ENCODE measurements at regions not wholly inside any gene's neighbourhood (a gene's known extent, or its start where the extent isn't known, plus 50 kb on each side); places are given as distances from the start of the nearest gene placed in this dataset.

DNA sequence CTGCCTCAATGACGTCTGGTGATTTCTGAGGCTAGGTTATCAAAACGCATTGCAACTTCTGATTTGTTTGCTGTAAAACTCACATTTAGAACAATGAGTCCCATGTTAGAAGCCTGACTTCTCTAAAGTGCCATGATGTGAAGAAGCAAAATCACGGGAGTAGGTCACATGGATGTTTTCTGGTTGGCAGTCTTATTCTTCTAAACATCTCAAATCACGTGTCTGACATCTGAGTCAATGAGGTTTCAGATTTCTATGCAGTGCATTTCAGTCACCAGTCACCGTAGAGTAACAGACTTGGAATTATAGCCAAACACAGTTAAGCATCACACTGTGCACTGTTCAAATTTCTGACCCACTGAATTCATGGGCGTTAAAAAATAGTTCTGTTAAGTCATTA, 482.1 kb downstream of the TMA16 start:
- Histone ChIP-seq H3K9ac (ENCODE audit: low read length) (no peak overlapping the region), H2AFZ (ENCODE audit: low read depth, low read length) (no peak overlapping the region), H3F3A (ENCODE audit: insufficient read depth, low read length, poor library complexity, severe bottlenecking) (no peaks in the 10 kb centered on the region), H4K20me1 (ENCODE audit: insufficient read depth) (no peaks in the 10 kb centered on the region), H3K9me3 (ENCODE audit: low read length) (no peaks in the 10 kb centered on the region), H3K27ac (ENCODE audit: low read length) (no peak overlapping the region), H3K36me3 (ENCODE audit: insufficient read depth, low read length) (no peaks in the 10 kb centered on the region), H3K79me2 (replicated peaks; ENCODE audit: insufficient read depth, low read length) (no peaks in the 10 kb centered on the region), H3K4me2 (ENCODE audit: low read length) (no peak overlapping the region), H3K27me3 (ENCODE audit: insufficient read depth, low read depth, low read length) (no peaks in the 10 kb centered on the region), H3K9me2 (ENCODE audit: insufficient read depth, low read length) (no peaks in the 10 kb centered on the region), H3K4me3 (ENCODE audit: low read length) (no peak overlapping the region)
- TF ChIP-seq SMC3 (conservative IDR thresholded peaks at IDR 0.05; ENCODE audit: poor library complexity) (no peak), TAF1 (IDR thresholded peaks at IDR 0.05; ENCODE audit: low read depth) (no peak), RAD21 (conservative IDR thresholded peaks at IDR 0.05) (no peak), MXI1 (conservative IDR thresholded peaks at IDR 0.05; ENCODE audit: poor library complexity, severe bottlenecking) (no peak), POLR2AphosphoS5 (IDR thresholded peaks at IDR 0.05) (no peak), EP300 (conservative IDR thresholded peaks at IDR 0.05; ENCODE audit: poor library complexity, severe bottlenecking) (no peak), EZH2 (IDR thresholded peaks at IDR 0.05; ENCODE audit: borderline replicate concordance, insufficient read depth, low read length, poor library complexity, severe bottlenecking) (no peak)
- TF ChIP-seq, protein P1, sequence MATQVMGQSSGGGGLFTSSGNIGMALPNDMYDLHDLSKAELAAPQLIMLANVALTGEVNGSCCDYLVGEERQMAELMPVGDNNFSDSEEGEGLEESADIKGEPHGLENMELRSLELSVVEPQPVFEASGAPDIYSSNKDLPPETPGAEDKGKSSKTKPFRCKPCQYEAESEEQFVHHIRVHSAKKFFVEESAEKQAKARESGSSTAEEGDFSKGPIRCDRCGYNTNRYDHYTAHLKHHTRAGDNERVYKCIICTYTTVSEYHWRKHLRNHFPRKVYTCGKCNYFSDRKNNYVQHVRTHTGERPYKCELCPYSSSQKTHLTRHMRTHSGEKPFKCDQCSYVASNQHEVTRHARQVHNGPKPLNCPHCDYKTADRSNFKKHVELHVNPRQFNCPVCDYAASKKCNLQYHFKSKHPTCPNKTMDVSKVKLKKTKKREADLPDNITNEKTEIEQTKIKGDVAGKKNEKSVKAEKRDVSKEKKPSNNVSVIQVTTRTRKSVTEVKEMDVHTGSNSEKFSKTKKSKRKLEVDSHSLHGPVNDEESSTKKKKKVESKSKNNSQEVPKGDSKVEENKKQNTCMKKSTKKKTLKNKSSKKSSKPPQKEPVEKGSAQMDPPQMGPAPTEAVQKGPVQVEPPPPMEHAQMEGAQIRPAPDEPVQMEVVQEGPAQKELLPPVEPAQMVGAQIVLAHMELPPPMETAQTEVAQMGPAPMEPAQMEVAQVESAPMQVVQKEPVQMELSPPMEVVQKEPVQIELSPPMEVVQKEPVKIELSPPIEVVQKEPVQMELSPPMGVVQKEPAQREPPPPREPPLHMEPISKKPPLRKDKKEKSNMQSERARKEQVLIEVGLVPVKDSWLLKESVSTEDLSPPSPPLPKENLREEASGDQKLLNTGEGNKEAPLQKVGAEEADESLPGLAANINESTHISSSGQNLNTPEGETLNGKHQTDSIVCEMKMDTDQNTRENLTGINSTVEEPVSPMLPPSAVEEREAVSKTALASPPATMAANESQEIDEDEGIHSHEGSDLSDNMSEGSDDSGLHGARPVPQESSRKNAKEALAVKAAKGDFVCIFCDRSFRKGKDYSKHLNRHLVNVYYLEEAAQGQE (IDR thresholded peaks at IDR 0.05; ENCODE audit: borderline replicate concordance): no peak
- TF ChIP-seq, protein P2, sequence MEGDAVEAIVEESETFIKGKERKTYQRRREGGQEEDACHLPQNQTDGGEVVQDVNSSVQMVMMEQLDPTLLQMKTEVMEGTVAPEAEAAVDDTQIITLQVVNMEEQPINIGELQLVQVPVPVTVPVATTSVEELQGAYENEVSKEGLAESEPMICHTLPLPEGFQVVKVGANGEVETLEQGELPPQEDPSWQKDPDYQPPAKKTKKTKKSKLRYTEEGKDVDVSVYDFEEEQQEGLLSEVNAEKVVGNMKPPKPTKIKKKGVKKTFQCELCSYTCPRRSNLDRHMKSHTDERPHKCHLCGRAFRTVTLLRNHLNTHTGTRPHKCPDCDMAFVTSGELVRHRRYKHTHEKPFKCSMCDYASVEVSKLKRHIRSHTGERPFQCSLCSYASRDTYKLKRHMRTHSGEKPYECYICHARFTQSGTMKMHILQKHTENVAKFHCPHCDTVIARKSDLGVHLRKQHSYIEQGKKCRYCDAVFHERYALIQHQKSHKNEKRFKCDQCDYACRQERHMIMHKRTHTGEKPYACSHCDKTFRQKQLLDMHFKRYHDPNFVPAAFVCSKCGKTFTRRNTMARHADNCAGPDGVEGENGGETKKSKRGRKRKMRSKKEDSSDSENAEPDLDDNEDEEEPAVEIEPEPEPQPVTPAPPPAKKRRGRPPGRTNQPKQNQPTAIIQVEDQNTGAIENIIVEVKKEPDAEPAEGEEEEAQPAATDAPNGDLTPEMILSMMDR (IDR thresholded peaks at IDR 0.05; ENCODE audit: poor library complexity, severe bottlenecking): no peak

DNA sequence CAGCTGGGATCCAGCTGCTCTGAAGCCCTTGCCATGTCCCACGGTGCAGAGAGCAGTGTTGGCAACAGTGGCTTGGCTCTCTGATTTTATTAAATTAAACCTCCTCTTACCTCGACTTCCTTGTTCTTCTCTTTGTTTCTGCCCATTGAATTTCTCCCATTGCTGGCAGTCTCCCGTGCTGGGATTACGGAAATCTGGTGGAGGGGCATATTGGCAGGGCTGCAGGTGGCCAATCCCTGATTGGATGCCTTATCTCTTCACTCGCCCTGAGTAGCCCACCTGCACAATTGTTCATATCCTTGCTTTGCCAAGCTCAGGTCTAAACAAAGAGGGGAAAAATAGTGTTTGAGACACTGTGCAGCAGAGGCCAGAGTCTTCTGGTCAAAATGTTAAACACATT, 493.9 kb downstream of the TMA16 start:
- no peak overlapping the region for H2AFZ ChIP-seq (ENCODE audit: low read depth, low read length)
- H3F3A ChIP-seq (ENCODE audit: insufficient read depth, low read length, poor library complexity, severe bottlenecking): no peaks in the 10 kb centered on the region
- no peaks in the 10 kb centered on the region for H4K20me1 ChIP-seq (ENCODE audit: insufficient read depth)
- H3K4me2 ChIP-seq (ENCODE audit: low read length): no peak overlapping the region
- no peaks in the 10 kb centered on the region for H3K9me3 ChIP-seq (ENCODE audit: low read length)
- TF ChIP-seq, protein P1 (IDR thresholded peaks at IDR 0.05; ENCODE audit: borderline replicate concordance): no peak
- TF ChIP-seq SMC3 (conservative IDR thresholded peaks at IDR 0.05; ENCODE audit: poor library complexity) (no peak), EZH2 (IDR thresholded peaks at IDR 0.05; ENCODE audit: borderline replicate concordance, insufficient read depth, low read length, poor library complexity, severe bottlenecking) (no peak), TAF1 (IDR thresholded peaks at IDR 0.05; ENCODE audit: low read depth) (no peak), RAD21 (conservative IDR thresholded peaks at IDR 0.05) (no peak), EP300 (conservative IDR thresholded peaks at IDR 0.05; ENCODE audit: poor library complexity, severe bottlenecking) (no peak)
- TF ChIP-seq, protein P2 (IDR thresholded peaks at IDR 0.05; ENCODE audit: poor library complexity, severe bottlenecking): no peak
- no peaks in the 10 kb centered on the region for H3K9me2 ChIP-seq (ENCODE audit: insufficient read depth, low read length)
- peak overlapping the region; percentile 30 for H3K9ac ChIP-seq (ENCODE audit: low read length)
- peak overlapping the region; percentile 66 for H3K27ac ChIP-seq (ENCODE audit: low read length)
- peak overlapping the region; percentile 39 for H3K4me3 ChIP-seq (ENCODE audit: low read length)
- H3K79me2 ChIP-seq (replicated peaks; ENCODE audit: insufficient read depth, low read length): peaks cover 3% of the 10 kb centered on the region
- H3K27me3 ChIP-seq (ENCODE audit: insufficient read depth, low read depth, low read length): no peaks in the 10 kb centered on the region
- H3K36me3 ChIP-seq (ENCODE audit: insufficient read depth, low read length): no peaks in the 10 kb centered on the region
